ENCODE measurements at regions not wholly inside any gene's neighbourhood (a gene's known extent, or its start where the extent isn't known, plus 50 kb on each side); places are given as distances from the start of the nearest gene placed in this dataset.
A peak's percentile ranks its signal among the peaks of the same experiment; 100 is the strongest.

- H3K27me3 Mint-ChIP-seq = peaks cover 32% of the 10 kb centered on the region
- no peak overlapping the region for H3K4me3 Mint-ChIP-seq (ENCODE audit: low read depth)
- TF ChIP-seq CTCF (IDR thresholded peaks at IDR 0.05; ENCODE audit: unreplicated experiment) = no peak
- H3K4me1 Mint-ChIP-seq (ENCODE audit: low read depth) = no peaks in the 10 kb centered on the region
- DNase-seq (ENCODE audit: low spot score, unreplicated experiment) = no peak
- no peak overlapping the region for H3K27ac Mint-ChIP-seq
- H3K36me3 Mint-ChIP-seq (ENCODE audit: insufficient read depth) = no peaks in the 10 kb centered on the region
- H3K9me3 Mint-ChIP-seq (ENCODE audit: low read depth) = no peaks in the 10 kb centered on the region
Measured at GRCh38 chr14:54282849-54283248, 114.0 kb upstream of the CDKN3 start.

DNA sequence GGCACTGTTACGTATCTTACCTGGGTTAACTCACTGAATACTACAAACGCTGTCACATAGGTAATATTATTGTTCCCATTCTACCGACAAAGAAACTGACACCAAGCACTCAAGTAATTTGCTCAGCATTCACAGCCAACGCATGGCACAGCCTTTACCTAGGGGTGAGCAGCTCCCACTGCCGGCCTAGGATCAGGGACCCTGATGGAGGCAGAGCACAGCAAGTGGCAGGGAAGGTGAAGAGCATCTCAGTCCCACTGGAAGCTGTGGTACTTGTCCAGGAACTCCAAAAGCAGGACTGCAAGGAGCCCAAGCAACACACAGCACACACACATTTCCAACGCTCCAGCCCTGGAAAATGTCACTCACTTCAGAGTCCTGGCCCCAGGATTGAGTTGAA is 111.8 kb upstream of the CDKN3 start:
- no peak overlapping the region for H3K4me3 Mint-ChIP-seq (ENCODE audit: low read depth)
- H3K27ac Mint-ChIP-seq = no peak overlapping the region
- no peaks in the 10 kb centered on the region for H3K9me3 Mint-ChIP-seq (ENCODE audit: low read depth)
- DNase-seq (ENCODE audit: low spot score, unreplicated experiment) = no peak
- TF ChIP-seq CTCF (IDR thresholded peaks at IDR 0.05; ENCODE audit: unreplicated experiment) = no peak
- H3K27me3 Mint-ChIP-seq = peaks cover 33% of the 10 kb centered on the region
- H3K4me1 Mint-ChIP-seq (ENCODE audit: low read depth) = no peaks in the 10 kb centered on the region
- no peaks in the 10 kb centered on the region for H3K36me3 Mint-ChIP-seq (ENCODE audit: insufficient read depth)

GRCh38 chr14:54291491-54292191 is 105.2 kb upstream of the CDKN3 start:
- H3K27me3 Mint-ChIP-seq = peaks cover 36% of the 10 kb centered on the region
- peak; percentile 13 for DNase-seq (ENCODE audit: low spot score, unreplicated experiment)
- H3K27ac Mint-ChIP-seq = peak overlapping the region; percentile 1
- TF ChIP-seq CTCF (IDR thresholded peaks at IDR 0.05; ENCODE audit: unreplicated experiment) = no peak
- H3K4me1 Mint-ChIP-seq (ENCODE audit: low read depth) = peaks cover 11% of the 10 kb centered on the region
- no peaks in the 10 kb centered on the region for H3K36me3 Mint-ChIP-seq (ENCODE audit: insufficient read depth)
- peaks cover 4% of the 10 kb centered on the region for H3K9me3 Mint-ChIP-seq (ENCODE audit: low read depth)
- no peak overlapping the region for H3K4me3 Mint-ChIP-seq (ENCODE audit: low read depth)

- Mint-ChIP-seq H3K36me3 (ENCODE audit: insufficient read depth) (no peaks in the 10 kb centered on the region), H3K27me3 (peaks cover 36% of the 10 kb centered on the region), H3K4me3 (ENCODE audit: low read depth) (no peak overlapping the region), H3K9me3 (ENCODE audit: low read depth) (peaks cover 4% of the 10 kb centered on the region), H3K4me1 (ENCODE audit: low read depth) (peaks cover 19% of the 10 kb centered on the region), H3K27ac (no peak overlapping the region)
- DNase-seq (ENCODE audit: low spot score, unreplicated experiment) = no peak
- no peak for TF ChIP-seq CTCF (IDR thresholded peaks at IDR 0.05; ENCODE audit: unreplicated experiment)
Measured at GRCh38 chr14:54294802-54295201, 102.0 kb upstream of the CDKN3 start.

DNA sequence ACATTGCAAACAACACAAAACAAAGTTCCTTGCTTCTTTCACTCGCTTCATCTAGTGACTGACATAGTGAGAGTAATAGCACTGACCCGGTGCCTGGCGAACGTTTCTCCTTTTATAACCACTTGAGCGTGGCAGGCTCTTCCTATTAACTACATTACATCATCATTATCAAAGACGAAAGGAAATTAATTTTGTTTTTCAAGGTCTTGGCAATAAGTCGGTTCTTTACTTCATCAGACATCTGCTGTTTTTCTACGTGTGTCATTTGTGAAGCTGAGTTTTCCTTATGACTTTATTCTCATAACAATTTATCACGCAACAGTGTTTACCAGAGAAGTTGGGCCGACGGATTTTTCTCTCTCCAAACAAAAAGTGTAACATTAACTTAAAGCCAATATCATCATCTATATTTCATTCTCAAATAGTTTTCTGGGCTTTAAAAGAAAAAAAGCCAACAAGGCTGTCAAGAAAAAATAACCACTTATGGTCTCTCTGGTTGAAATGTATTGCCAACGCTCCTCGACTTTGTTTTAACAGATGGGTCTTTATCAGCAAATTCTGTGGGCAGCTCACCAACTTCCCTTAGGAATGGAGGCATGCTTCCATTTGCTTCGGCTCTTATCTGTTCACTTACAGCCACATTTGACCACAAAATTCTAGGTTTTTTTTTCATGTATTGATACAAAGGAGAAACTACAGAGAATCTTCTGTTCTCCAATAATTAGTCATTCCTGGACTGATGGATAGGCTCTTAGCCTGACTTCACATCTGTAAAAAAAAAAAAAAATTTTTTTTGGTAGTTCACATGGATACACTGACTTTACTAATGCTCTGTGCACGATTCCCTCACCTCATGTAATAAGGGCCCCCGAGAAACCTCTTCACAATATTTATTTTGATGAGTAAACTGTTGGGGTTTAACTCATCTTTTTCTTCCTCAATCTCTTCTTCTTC is 97.1 kb upstream of the CDKN3 start:
- Mint-ChIP-seq H3K36me3 (ENCODE audit: insufficient read depth) (no peaks in the 10 kb centered on the region), H3K4me1 (ENCODE audit: low read depth) (peaks cover 28% of the 10 kb centered on the region), H3K27ac (no peak overlapping the region), H3K4me3 (ENCODE audit: low read depth) (no peak overlapping the region), H3K27me3 (peaks cover 25% of the 10 kb centered on the region), H3K9me3 (ENCODE audit: low read depth) (peaks cover 4% of the 10 kb centered on the region)
- no peak for TF ChIP-seq CTCF (IDR thresholded peaks at IDR 0.05; ENCODE audit: unreplicated experiment)
- no peak for DNase-seq (ENCODE audit: low spot score, unreplicated experiment)

All from progenitor cell of endocrine pancreas (in vitro differentiated cells).